GM12878 (cell line): ENCODE measurements at regions not wholly inside any gene's neighbourhood (a gene's known extent, or its start where the extent isn't known, plus 50 kb on each side); places are given as distances from the start of the nearest gene placed in this dataset.

Source experiments
- CHD4 ChIP-seq: fragments of 200-600 bp; sonication (generic); IDR thresholded peaks from 2 replicates; pipeline ENCODE4 v1.6.1; 2016; ENCODE audit warnings: mild to moderate bottlenecking
- CUX1 ChIP-seq: IDR thresholded peaks from 2 replicates; pipeline ENCODE4 v1.6.1; 2012; ENCODE audit warnings: improper control_type of control experiment, low read depth, low read length; ENCODE audit not compliant: insufficient replicate concordance
- NFIC ChIP-seq: IDR thresholded peaks from 2 replicates; pipeline ENCODE4 v1.6.1; 2012; ENCODE audit warnings: low read depth, mild to moderate bottlenecking, inconsistent platforms, low read length, moderate library complexity
- NRF1 ChIP-seq: conservative IDR thresholded peaks from 2 replicates; pipeline ENCODE4 v1.6.1; 2011; ENCODE audit warnings: mild to moderate bottlenecking, low read depth, low read length, improper control_type of control experiment
- STAT1 ChIP-seq: fragments of 450-650 bp; conservative IDR thresholded peaks from 2 replicates; pipeline ENCODE4 v1.6.1; 2014; ENCODE audit warnings: antibody characterized with exemption, mild to moderate bottlenecking
- TF ChIP-seq, protein P1 (sequence below): fragments of 450-650 bp; formaldehyde crosslinking; IDR thresholded peaks from 2 replicates; pipeline ENCODE4 v1.4.0; 2022; ENCODE audit warnings: mild to moderate bottlenecking, moderate library complexity
- TF ChIP-seq, protein P2 (sequence below): IDR thresholded peaks from 2 replicates; pipeline ENCODE4 v1.6.1; 2011; ENCODE audit warnings: borderline replicate concordance, low read depth, mild to moderate bottlenecking, moderate library complexity, mixed read lengths, low read length; ENCODE audit not compliant: insufficient read depth; ENCODE audit errors: extremely low read length

GRCh38 chr9:19975499-19975898, 186.7 kb upstream of the SLC24A2 start (continued):
- TF ChIP-seq, protein P1, sequence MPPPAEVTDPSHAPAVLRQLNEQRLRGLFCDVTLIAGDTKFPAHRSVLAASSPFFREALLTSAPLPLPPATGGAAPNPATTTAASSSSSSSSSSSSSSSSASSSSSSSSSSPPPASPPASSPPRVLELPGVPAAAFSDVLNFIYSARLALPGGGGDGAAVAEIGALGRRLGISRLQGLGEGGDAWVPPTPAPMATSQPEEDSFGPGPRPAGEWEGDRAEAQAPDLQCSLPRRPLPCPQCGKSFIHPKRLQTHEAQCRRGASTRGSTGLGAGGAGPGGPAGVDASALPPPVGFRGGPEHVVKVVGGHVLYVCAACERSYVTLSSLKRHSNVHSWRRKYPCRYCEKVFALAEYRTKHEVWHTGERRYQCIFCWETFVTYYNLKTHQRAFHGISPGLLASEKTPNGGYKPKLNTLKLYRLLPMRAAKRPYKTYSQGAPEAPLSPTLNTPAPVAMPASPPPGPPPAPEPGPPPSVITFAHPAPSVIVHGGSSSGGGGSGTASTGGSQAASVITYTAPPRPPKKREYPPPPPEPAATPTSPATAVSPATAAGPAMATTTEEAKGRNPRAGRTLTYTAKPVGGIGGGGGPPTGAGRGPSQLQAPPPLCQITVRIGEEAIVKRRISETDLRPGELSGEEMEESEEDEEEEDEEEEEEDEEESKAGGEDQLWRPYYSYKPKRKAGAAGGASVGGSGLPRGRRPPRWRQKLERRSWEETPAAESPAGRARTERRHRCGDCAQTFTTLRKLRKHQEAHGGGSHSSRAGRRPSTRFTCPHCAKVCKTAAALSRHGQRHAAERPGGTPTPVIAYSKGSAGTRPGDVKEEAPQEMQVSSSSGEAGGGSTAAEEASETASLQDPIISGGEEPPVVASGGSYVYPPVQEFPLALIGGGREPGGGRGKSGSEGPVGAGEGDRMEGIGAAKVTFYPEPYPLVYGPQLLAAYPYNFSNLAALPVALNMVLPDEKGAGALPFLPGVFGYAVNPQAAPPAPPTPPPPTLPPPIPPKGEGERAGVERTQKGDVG = no peak
- TF ChIP-seq NRF1 = no peak
- TF ChIP-seq CUX1 = no peak
- no peak for TF ChIP-seq STAT1
- no peak for TF ChIP-seq NFIC
- TF ChIP-seq CHD4 = no peak
- TF ChIP-seq, protein P2, sequence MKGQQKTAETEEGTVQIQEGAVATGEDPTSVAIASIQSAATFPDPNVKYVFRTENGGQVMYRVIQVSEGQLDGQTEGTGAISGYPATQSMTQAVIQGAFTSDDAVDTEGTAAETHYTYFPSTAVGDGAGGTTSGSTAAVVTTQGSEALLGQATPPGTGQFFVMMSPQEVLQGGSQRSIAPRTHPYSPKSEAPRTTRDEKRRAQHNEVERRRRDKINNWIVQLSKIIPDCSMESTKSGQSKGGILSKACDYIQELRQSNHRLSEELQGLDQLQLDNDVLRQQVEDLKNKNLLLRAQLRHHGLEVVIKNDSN = no peak
